Limb (tissue), 2 donors: ENCODE measurements at regions not wholly inside any gene's neighbourhood (a gene's known extent, or its start where the extent isn't known, plus 50 kb on each side); places are given as distances from the start of the nearest gene placed in this dataset.
"Not testable (repeated sequence)": the region's sequence is repeated elsewhere in the genome, so short reads cannot be mapped to it uniquely, and the experiment has no call there.

ENCODE experiments used
- DNase-seq, 2 donors: peaks; one replicate each; pipeline ENCODE4 v3.0.0-alpha.2; 2016; ENCODE audit errors: extremely low spot score in 2 of 2

DNA sequence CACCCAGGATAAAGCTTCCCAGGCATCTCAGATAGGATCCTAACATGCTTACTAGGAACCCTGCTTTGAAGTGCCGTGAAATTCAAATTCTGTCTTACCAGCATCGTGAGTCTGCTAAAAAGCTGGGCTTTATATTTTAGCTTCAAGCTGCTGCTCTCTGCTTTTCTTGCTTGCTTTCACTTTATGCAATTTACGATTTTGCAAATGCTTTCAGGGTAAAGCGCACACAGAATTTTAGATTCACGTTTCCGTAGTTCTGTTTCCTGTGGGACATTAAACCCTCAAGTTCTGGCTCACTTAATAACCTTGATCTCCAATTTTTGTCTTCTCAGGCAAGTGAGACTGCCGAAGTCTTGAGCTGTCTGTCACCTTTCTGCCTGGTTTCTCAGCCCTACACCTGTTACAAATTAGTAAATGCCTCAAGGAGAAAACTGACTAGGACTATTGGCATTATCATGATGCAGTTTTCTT is 170.5 kb upstream of the TGFBR2 start:
- no peak for DNase-seq

GRCh38 chr3:30437171-30437601 is 169.2 kb upstream of the TGFBR2 start:
- DNase-seq: peak; percentile 47 to 48

GRCh38 chr3:30438126-30438525 is 168.3 kb upstream of the TGFBR2 start:
- no peak for DNase-seq

DNA sequence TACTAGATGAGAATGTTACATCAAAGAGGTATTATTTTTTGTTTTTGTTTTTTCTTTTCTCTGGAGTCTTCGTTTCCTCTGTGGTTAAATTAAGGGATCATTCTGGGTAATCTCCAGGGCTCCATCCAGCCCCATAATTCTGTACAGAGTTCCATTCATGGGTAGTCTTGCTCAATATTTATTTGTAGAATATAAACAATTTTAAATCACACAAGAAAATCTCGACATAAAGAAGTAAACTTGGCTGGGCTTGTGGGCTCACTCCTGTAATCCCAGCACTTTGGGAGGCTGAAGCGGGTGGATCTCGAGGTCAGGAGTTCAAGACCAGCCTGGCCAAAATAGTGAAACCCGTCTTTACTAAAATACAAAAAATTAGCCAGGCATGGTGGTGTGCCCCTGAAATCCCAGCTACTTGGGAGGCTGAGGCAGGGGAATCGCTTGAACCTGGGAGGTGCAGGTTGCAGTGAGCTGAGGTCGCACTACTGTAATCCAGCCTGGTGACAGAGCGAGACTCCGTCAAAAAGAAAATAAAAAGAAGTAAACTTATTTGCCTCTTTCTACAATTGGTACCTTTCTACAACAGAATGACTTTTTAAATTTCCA is 166.8 kb upstream of the TGFBR2 start:
- no peak for DNase-seq

- DNase-seq: no peak
Measured at GRCh38 chr3:30440147-30440604, 166.2 kb upstream of the TGFBR2 start.

DNA sequence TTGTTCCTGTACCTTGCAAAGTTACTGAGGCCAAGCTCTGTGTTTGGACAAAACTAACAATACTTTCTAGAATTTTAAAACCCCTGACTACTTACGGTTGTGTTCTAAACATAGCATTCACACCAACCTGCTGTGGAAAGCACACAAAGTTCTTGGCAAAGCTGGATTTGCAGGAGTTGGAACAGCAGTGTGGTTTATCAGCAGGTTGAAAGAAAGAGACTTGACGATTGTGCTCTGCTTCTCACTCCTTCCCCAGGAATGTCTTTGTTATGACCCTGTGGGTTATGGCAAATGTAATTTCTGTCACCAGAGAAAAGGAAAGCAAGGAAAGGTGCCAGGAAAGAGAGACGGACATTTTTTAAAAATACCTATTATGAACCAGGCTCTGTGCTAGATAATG is 165.5 kb upstream of the TGFBR2 start:
- no peak for DNase-seq

DNA sequence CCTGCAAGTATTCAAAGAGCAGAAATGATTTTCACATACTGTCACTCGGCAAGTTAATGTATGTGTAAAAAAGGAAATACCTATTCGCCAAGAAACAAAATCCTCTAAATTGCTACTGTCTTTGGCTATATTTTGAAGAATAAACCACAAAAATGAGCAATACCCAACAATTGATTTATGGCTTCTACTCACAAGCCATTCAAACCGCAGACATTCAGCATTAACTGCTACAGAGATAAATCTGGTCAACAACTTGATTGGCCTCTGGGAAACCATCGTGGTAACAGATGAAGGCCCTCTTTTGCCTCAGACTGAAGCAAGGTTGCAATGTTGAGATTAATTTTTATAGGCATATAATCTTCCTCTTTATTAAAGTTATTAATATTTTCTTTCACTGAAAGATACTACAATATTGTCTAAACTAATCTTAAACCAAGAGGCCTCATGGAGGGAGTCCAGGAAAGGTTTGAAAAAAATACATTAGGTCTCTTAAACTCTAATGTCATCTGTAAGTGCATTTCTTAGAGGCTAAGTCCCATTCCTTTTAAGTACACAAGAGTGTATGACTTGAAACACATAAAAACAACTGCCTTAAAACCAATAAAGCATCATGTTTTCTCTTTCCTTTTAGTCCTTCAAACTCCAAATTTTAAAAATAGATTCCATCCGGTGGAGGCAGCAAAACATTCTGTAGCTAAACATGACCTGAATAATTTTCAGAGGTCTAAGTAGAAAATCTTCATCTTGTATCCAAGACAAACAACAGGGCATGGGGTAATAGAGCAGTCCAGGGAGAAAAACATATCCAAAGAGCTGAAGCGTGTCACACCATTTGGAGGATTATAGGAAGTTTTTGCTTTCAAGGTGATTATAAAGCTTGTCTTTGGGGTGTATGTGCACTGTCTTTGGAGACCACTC is 162.4 kb upstream of the TGFBR2 start:
- no peak for DNase-seq

GRCh38 chr3:30448450-30449289 is 157.7 kb upstream of the TGFBR2 start:
- DNase-seq: no peak

DNA sequence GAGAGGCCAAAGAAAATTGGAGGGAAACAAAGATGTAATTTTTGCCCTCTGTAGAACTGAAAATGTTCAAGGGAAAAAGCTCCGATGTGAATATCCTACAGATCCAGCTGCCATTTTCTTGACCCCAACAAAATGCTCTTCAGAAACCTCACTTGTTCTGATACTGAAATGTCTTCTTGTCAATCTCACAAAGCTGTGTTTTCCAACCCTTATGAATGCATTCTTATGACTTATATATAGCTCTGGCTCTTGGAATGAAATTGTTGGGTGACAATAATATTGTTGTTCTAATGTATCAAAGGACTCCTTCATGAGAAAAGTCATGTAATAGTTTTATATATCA is 157.1 kb upstream of the TGFBR2 start:
- no peak for DNase-seq

DNA sequence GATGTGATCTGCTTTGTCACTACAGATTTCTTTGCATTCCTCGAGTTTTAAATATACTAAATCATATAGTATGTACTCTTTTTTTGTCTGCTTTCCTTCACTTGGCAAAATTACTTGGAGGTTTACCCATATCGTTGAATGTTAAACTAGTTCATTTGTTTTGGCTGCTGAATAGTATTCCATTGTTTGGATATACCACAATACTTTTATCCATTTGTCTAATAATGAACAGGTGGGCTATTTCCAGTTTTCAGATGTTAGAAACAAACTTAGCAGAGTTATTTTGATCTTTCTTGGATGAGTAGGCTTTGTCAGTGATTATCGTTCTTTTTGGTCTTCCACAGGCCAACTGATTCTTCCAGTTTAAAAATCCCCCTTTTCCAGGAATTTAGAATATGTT is 154.0 kb upstream of the TGFBR2 start:
- DNase-seq: no peak

DNA sequence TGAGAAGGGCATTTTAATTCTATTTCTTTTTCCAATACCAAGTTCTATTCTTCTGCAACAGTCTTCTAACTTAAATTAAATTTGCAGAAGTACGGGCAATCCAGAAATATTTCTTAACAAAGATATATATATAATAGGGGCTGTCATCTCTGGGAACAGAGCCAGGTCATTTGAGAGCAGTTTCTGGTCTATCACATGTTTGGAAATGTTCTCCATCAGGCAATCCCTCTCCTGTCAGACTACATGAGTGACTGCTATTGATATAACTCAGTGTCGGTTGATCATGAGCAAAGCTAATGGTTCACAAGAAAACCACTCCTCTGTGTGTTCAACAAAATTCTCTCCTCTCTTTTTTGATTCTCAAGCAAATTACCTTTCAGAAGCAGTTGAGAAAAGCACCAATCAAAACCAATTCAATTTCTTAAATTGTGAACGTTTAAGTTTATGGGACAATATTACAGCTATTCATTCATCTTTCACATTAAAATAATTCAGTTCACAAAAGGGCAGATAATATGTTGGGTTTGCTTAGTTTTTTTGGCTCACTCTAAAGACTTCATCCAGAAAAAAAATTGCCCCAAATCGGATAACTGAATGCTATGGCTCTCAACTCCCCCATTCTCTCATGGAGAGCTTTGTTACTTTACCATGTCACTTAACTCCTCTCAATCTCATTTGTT is 152.9 kb upstream of the TGFBR2 start:
- DNase-seq: peak in 1 of 2 donors; percentile 48

GRCh38 chr3:30454636-30455035 is 151.8 kb upstream of the TGFBR2 start:
- no peak for DNase-seq

- DNase-seq: not testable (repeated sequence)
Measured at GRCh38 chr3:30455112-30455511, 151.3 kb upstream of the TGFBR2 start.

DNA sequence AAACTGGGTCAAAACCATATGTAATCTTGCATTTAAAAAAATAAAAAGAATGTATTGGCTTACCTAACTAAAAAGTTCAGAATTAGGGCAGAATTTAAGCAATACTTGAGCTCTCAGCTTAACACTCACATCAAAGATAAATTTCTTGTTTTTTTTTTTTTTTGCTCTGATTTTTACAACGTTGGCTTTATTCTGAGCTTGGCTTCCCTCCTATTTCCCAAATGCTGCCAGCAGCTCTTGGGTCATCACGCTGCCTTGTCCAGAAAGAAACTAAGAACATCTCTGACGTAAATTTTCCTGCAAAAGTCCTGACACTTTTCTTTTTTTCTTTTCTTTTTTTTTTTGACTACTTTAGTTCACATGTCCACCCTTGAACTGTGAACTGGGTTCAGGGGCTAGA is 150.6 kb upstream of the TGFBR2 start:
- DNase-seq: no peak

DNA sequence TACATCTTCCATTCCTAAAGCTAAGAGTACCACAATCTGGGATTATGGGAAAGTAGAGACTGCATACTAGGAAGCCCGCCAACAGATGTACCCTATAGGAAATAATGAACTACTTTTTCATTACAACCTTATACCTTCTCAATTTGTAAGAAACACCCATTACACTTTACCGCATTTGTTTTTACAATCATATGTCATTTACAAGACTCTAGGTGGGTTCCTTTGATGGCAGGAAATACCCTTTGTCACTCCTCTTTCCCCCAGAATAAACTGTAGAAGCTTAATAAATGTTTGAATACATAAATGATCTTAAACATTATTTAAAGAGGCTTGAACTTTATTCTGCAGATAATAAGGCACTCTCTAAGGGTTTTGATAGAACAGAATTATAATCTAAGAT is 150.1 kb upstream of the TGFBR2 start:
- DNase-seq: no peak

DNA sequence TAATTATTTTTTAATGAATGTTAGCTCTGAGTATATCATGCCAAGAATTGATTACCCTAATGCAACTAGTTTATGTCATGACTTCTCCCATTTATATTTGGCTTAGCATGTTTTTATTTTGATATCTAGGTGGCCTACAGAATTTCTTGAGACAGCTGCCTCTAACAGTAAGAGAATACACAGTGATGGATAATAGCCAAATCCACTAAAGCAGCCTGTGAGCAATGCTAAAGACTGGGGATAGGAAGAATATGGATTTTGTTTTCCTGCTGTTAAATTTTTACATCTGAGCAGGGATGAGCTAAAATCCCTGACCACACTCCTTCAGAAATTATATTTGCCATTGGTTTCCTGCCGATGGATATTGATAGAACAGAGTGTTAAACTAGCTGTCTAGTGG is 149.3 kb upstream of the TGFBR2 start:
- no peak for DNase-seq

GRCh38 chr3:30457726-30458125 is 148.7 kb upstream of the TGFBR2 start:
- DNase-seq: no peak

DNA sequence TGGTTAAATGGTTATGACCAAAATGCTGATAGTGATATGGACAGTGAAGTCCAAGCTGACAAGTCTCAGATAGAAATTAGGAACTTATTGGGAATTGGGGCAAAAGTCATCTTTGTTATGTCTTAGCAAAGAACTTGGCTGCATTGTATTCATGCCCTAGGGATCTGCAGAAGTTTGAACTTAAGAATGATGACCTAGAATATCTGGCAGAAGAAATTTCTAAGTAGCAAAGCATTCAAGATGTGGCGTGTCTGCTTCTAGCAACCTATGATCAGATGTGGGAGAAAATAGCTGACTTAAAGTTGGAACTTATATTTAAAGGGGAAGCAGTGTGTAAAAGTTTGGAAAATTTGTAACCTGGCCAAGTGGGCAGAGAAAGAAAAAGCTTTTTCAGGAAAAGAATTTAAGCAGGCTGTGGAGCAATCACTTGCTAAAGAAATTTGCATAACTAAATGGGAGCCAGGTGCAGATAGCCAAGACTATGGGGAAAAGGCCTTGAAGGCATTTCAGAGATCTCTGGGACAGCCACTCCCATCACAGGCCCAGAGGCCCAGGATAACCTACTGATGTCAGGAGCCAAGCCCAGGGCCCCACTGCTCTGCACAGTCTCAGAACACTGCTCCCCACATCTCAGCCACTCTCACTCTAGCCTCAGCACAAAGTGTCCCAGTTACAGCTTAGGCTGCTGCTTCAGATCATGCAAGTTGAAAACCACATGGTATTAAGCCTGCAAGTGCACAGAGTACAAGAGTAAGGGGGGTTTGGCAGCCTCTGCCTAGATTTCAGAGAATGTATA is 147.8 kb upstream of the TGFBR2 start:
- no peak for DNase-seq

DNA sequence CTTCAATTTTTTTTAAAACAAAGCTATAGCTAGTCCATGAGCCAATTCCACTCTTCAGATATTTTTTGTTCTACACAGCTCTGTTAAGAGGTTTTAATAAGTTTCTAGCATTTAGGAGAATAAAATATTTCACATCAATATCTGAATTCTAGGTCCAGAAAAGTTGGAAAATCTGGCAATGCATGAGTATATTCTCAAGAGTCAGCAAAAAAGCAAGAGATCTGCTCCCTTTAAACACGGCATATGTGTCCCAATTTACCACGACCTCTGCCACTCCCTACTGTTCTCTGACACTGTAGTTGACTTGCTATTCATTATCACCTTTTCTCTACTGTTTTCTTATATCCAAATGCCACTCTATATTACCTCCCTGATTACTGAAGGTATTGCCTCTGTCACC is 145.1 kb upstream of the TGFBR2 start:
- DNase-seq: no peak

GRCh38 chr3:30462721-30463470 is 143.5 kb upstream of the TGFBR2 start:
- no peak for DNase-seq
